Spinal cord (tissue), 9 donors: ENCODE measurements at regions not wholly inside any gene's neighbourhood (a gene's known extent, or its start where the extent isn't known, plus 50 kb on each side); places are given as distances from the start of the nearest gene placed in this dataset.

Experiments
- DNase-seq, 6 donors: peaks; one replicate each; pipeline versions ENCODE4 v3.0.0 to v3.0.0-alpha.2; 2013 to 2015; ENCODE audit warnings: low spot score in 6 of 6, low read depth in 4 of 6
- H3K27ac ChIP-seq: one replicate; pipeline ENCODE4 v1.5.1; 2013; ENCODE audit warnings: low read depth, low read length, control low read depth
- H3K27me3 ChIP-seq: one replicate; pipeline ENCODE4 v1.6.1; 2013; ENCODE audit warnings: low read length; ENCODE audit not compliant: control insufficient read depth, insufficient read depth
- H3K36me3 ChIP-seq: one replicate; pipeline ENCODE4 v1.6.1; 2013; ENCODE audit warnings: low read length; ENCODE audit not compliant: control insufficient read depth, insufficient read depth
- H3K4me1 ChIP-seq: one replicate; pipeline ENCODE4 v1.6.1; 2013; ENCODE audit warnings: low read length; ENCODE audit not compliant: control insufficient read depth, insufficient read depth
- H3K4me3 ChIP-seq: one replicate; pipeline ENCODE4 v1.5.1; 2013; ENCODE audit warnings: low read depth, low read length, control low read depth
- H3K9me3 ChIP-seq: one replicate; pipeline ENCODE4 v1.6.1; 2013; ENCODE audit warnings: low read length; ENCODE audit not compliant: control insufficient read depth, insufficient read depth
- WGBS: methylation state at CpG from one replicate; pipeline ENCODE4 v1.1.5; 2013; ENCODE audit warnings: missing lambda C conversion rate; ENCODE audit not compliant: insufficient coverage; 5-methylcytosine and 5-hydroxymethylcytosine counted together
- donor health status: healthy.

- no CpG with 5 or more reads among the region's 5 CpGs for WGBS
- Histone ChIP-seq H3K27me3 (no peaks in the 10 kb centered on the region), H3K9me3 (peaks cover 5% of the 10 kb centered on the region), H3K4me3 (no peak overlapping the region), H3K4me1 (no peaks in the 10 kb centered on the region), H3K27ac (no peak overlapping the region), H3K36me3 (no peaks in the 10 kb centered on the region)
- DNase-seq = no peak
Measured at GRCh38 chr11:104763930-104764709, 134.1 kb downstream of the CASP12 start.

DNA sequence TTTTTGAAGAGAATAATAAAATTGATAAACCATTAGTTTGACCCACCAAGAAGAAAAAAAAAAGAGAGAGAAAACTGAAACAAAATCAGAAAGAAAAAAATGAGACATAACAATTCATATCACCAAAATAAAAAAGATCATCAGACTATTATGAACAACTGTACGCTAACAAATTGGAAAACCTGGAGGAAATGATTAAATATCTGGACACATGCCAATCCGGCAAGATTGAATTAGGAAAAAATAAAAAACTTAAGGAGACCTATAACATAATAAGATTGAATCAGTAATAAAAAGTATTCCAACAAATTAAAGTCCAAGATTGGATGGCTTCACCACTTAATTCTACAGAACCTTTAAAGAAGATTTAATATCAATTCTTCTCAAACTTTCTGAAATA is 136.7 kb downstream of the CASP12 start:
- Histone ChIP-seq H3K9me3 (peaks cover 7% of the 10 kb centered on the region), H3K36me3 (no peaks in the 10 kb centered on the region), H3K27me3 (no peaks in the 10 kb centered on the region), H3K4me3 (no peak overlapping the region), H3K4me1 (no peaks in the 10 kb centered on the region), H3K27ac (no peak overlapping the region)
- no CpG with 5 or more reads among the region's 2 CpGs for WGBS
- no peak for DNase-seq

DNA sequence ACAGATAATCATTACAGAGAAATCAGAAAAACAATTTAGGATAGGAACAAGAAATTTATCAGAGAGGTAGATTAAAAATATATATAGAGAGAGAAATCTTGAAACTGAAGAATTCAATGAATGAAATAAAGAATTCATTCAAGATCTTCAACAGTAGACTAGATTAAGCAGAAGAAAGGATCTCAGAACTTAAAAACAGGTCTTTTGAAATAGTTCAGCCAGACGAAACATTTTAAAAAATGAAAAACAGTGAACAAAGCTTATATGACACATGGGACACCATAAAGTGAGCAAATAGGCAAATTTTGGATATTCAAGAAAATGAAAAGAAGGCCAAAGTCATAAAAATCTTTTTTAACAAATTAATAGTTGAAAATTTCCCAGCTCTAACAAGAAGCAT is 138.8 kb downstream of the CASP12 start:
- H3K36me3 ChIP-seq = no peaks in the 10 kb centered on the region
- peaks cover 7% of the 10 kb centered on the region for H3K9me3 ChIP-seq
- H3K27me3 ChIP-seq = no peaks in the 10 kb centered on the region
- no peaks in the 10 kb centered on the region for H3K4me1 ChIP-seq
- no peak overlapping the region for H3K4me3 ChIP-seq
- no peak overlapping the region for H3K27ac ChIP-seq
- DNase-seq = no peak
- no CpG with 5 or more reads among the region's 1 CpG for WGBS

DNA sequence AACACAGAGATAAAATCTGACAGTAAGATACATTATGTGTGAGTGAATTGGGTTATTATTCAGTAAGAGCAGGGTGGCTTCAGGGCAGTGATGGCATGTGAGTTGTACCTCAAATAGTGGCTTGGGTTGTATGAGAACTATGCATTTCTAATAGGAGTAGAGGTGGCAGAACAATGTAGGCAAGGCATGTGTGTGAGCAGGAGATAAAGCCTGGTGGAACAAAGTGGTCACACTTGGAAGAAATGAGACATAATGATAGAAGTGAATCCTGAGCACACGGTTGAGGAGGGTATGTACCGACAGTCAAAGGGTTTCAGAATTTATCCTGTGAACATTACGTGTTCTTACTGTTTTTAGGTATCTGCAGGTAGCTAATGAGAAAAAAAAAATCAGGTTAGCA is 159.3 kb downstream of the CASP12 start:
- H3K36me3 ChIP-seq = no peaks in the 10 kb centered on the region
- H3K4me1 ChIP-seq = no peaks in the 10 kb centered on the region

GRCh38 chr11:104738208-104738607 is 160.1 kb downstream of the CASP12 start:
- H3K36me3 ChIP-seq = no peaks in the 10 kb centered on the region
- no peaks in the 10 kb centered on the region for H3K4me1 ChIP-seq
- no peaks in the 10 kb centered on the region for H3K9me3 ChIP-seq
- DNase-seq = no peak
- H3K4me3 ChIP-seq = no peak overlapping the region
- no peaks in the 10 kb centered on the region for H3K27me3 ChIP-seq
- no peak overlapping the region for H3K27ac ChIP-seq
- 76% methylated on average over 2 of the region's 4 CpGs for WGBS

More for the DNA sequence above, 159.3 kb downstream of the CASP12 start:
- no peaks in the 10 kb centered on the region for H3K27me3 ChIP-seq
- H3K4me3 ChIP-seq = no peak overlapping the region
- no peak overlapping the region for H3K27ac ChIP-seq
- WGBS = 79% methylated on average over 3 of the region's 3 CpGs
- DNase-seq = no peak
- H3K9me3 ChIP-seq = no peaks in the 10 kb centered on the region

GRCh38 chr11:104736502-104736901 is 161.8 kb downstream of the CASP12 start:
- DNase-seq = no peak
- no peak overlapping the region for H3K4me3 ChIP-seq
- no CpG with 5 or more reads among the region's 2 CpGs for WGBS
- H3K4me1 ChIP-seq = no peaks in the 10 kb centered on the region
- H3K36me3 ChIP-seq = no peaks in the 10 kb centered on the region
- no peak overlapping the region for H3K27ac ChIP-seq
- no peaks in the 10 kb centered on the region for H3K27me3 ChIP-seq
- no peaks in the 10 kb centered on the region for H3K9me3 ChIP-seq

DNA sequence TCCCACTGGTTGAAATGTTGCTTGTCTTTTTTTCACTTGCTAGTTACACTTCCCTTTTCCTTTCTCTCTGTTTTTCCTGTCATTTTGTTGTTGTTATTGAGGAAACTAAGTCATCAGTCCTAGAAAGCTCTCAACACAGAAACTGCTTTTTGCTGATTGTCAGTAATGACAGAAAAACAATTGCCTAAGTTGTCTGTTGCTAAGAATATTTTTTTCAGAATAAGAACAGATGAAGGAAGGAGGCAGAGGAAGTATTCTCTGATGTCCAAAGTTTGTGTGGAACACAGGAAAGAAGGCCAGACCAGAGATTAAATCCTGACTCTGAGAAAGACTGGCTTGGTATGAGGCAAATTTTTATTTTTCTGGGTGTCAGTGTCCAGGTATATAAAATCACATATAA is 163.3 kb downstream of the CASP12 start:
- Histone ChIP-seq H3K27ac (no peak overlapping the region), H3K36me3 (no peaks in the 10 kb centered on the region), H3K9me3 (no peaks in the 10 kb centered on the region), H3K4me3 (no peak overlapping the region), H3K27me3 (no peaks in the 10 kb centered on the region), H3K4me1 (no peaks in the 10 kb centered on the region)
- no peak for DNase-seq

- H3K27me3 ChIP-seq = no peaks in the 10 kb centered on the region
- no peak overlapping the region for H3K4me3 ChIP-seq
- no peak for DNase-seq
- no peaks in the 10 kb centered on the region for H3K36me3 ChIP-seq
- H3K9me3 ChIP-seq = no peaks in the 10 kb centered on the region
- no peaks in the 10 kb centered on the region for H3K4me1 ChIP-seq
- WGBS = no CpG with 5 or more reads among the region's 1 CpG
- H3K27ac ChIP-seq = no peak overlapping the region
Measured at GRCh38 chr11:104731890-104732289, 166.4 kb downstream of the CASP12 start.

DNA sequence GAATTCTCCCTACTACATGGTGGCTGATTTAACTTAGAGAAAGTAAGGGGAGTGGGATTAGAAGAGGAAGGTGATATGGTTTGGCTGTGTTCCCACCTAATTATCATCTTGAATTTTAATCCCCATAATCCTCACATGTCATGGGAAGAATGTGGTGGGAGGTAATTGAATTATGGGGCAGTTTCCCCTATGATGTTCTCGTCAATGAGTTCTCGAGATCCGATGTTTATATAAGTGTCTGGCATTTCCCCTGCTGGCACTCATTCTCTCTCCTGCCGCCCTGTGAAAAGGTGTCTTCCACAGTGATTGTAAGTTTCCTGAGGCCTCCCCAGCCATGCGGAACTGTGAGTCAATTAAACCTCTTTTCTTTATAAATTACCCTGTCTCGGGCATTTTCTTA is 169.3 kb downstream of the CASP12 start:
- DNase-seq = no peak
- 50% methylated on average over 1 of the region's 6 CpGs for WGBS
- Histone ChIP-seq H3K9me3 (no peaks in the 10 kb centered on the region), H3K27me3 (no peaks in the 10 kb centered on the region), H3K27ac (no peak overlapping the region), H3K36me3 (no peaks in the 10 kb centered on the region), H3K4me1 (no peaks in the 10 kb centered on the region), H3K4me3 (no peak overlapping the region)

DNA sequence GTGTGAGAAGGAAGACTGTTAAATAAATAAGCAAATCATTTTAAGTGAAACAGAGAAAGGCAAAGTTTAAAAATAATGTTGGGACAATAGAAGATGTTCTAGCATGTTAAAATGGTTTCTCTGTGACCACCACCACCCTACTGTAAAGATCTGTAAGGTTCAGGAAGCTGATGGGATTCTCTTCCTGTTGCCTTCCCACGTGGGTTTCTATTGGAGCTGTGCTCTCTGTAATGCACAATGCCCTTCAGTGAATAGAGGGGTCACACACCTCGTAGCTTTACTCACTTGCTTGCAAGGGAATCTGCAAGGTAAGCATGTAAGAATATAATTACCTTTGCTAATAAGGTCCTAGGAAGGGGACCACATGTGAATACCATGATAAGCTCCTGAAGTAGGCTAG is 170.5 kb downstream of the CASP12 start:
- H3K27ac ChIP-seq = no peak overlapping the region
- no peak overlapping the region for H3K4me3 ChIP-seq
- no peaks in the 10 kb centered on the region for H3K9me3 ChIP-seq
- DNase-seq = no peak
- H3K27me3 ChIP-seq = no peaks in the 10 kb centered on the region
- WGBS = 20% methylated on average over 1 of the region's 2 CpGs
- no peaks in the 10 kb centered on the region for H3K4me1 ChIP-seq
- H3K36me3 ChIP-seq = no peaks in the 10 kb centered on the region
